ENCODE measurements at regions not wholly inside any gene's neighbourhood (a gene's known extent, or its start where the extent isn't known, plus 50 kb on each side); places are given as distances from the start of the nearest gene placed in this dataset.
"Not testable (repeated sequence)": the region's sequence is repeated elsewhere in the genome, so short reads cannot be mapped to it uniquely, and the experiment has no call there.

- no peak for DNase-seq
Observed at GRCh38 chr11:23780231-23780630, 716.6 kb upstream of the LUZP2 start.

- DNase-seq, result no peak
Observed at GRCh38 chr11:23781803-23782560, 714.9 kb upstream of the LUZP2 start.

GRCh38 chr11:23786974-23787373 is 709.9 kb upstream of the LUZP2 start:
- DNase-seq, result not testable (repeated sequence)

GRCh38 chr11:23789200-23789853 is 707.5 kb upstream of the LUZP2 start:
- DNase-seq, result no peak

GRCh38 chr11:23789938-23790371 is 706.9 kb upstream of the LUZP2 start:
- no peak for DNase-seq

- no peak for DNase-seq
Observed at GRCh38 chr11:23797624-23798419, 699.0 kb upstream of the LUZP2 start.

GRCh38 chr11:23834306-23834705 is 662.5 kb upstream of the LUZP2 start:
- not testable (repeated sequence) for DNase-seq

- DNase-seq, result no peak
Observed at GRCh38 chr11:23836981-23837380, 659.9 kb upstream of the LUZP2 start.

GRCh38 chr11:23840872-23841271 is 656.0 kb upstream of the LUZP2 start:
- DNase-seq, result no peak

- DNase-seq, result no peak
Observed at GRCh38 chr11:23846902-23847422, 649.9 kb upstream of the LUZP2 start.

- no peak for DNase-seq
Observed at GRCh38 chr11:23851216-23851615, 645.6 kb upstream of the LUZP2 start.

- no peak for DNase-seq
Observed at GRCh38 chr11:23856654-23857053, 640.2 kb upstream of the LUZP2 start.

GRCh38 chr11:23859087-23859486 is 637.8 kb upstream of the LUZP2 start:
- no peak for DNase-seq

- DNase-seq, result no peak
Observed at GRCh38 chr11:23861615-23862014, 635.2 kb upstream of the LUZP2 start.

GRCh38 chr11:23865341-23865975 is 631.4 kb upstream of the LUZP2 start:
- DNase-seq, result no peak

- no peak for DNase-seq
Observed at GRCh38 chr11:23866641-23867040, 630.2 kb upstream of the LUZP2 start.

GRCh38 chr11:23869671-23870070 is 627.2 kb upstream of the LUZP2 start:
- no peak for DNase-seq

- DNase-seq, result no peak
Observed at GRCh38 chr11:23873406-23873805, 623.4 kb upstream of the LUZP2 start.

- DNase-seq, result no peak
Observed at GRCh38 chr11:23875176-23875850, 621.5 kb upstream of the LUZP2 start.

- not testable (repeated sequence) for DNase-seq
Observed at GRCh38 chr11:23883426-23884048, 613.3 kb upstream of the LUZP2 start.

GRCh38 chr11:23884341-23884740 is 612.5 kb upstream of the LUZP2 start:
- DNase-seq, result no peak

- DNase-seq, result no peak
Observed at GRCh38 chr11:23885801-23886200, 611.1 kb upstream of the LUZP2 start.

Data from amniotic stem cell (primary cell).